Neural cell (in vitro differentiated cells): ENCODE measurements at regions not wholly inside any gene's neighbourhood (a gene's known extent, or its start where the extent isn't known, plus 50 kb on each side); places are given as distances from the start of the nearest gene placed in this dataset.

ENCODE experiments used
- TF ChIP-seq, protein P1 (sequence below): fragments of 450-650 bp; IDR thresholded peaks from 2 replicates; pipeline ENCODE4 v1.5.1; 2014; ENCODE audit warnings: antibody characterized with exemption, mild to moderate bottlenecking, moderate library complexity; ENCODE audit not compliant: poor library complexity, severe bottlenecking
- TF ChIP-seq, protein P2 (sequence below): IDR thresholded peaks from 2 replicates; pipeline ENCODE4 v1.6.1; 2012; ENCODE audit warnings: borderline replicate concordance

DNA sequence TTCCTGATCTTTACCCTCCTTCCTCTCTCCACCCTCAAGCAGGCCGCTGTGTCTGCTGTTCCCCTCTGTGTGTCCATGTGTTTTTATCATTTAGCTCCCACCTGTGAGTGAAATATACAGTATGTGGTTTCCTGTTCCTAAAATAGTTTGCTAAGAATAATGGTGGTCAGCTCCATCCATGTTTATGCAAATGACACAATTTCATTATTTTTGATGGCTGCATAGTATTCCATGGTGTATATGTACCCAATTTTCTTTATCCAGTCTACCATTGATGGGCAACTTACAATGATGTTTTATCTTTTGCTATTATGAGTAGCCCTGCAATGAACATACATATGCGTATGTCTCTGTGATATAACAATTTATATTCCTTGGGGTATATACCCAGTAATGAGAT lies 133.4 kb upstream of the RGS18 start:
- TF ChIP-seq, protein P1, sequence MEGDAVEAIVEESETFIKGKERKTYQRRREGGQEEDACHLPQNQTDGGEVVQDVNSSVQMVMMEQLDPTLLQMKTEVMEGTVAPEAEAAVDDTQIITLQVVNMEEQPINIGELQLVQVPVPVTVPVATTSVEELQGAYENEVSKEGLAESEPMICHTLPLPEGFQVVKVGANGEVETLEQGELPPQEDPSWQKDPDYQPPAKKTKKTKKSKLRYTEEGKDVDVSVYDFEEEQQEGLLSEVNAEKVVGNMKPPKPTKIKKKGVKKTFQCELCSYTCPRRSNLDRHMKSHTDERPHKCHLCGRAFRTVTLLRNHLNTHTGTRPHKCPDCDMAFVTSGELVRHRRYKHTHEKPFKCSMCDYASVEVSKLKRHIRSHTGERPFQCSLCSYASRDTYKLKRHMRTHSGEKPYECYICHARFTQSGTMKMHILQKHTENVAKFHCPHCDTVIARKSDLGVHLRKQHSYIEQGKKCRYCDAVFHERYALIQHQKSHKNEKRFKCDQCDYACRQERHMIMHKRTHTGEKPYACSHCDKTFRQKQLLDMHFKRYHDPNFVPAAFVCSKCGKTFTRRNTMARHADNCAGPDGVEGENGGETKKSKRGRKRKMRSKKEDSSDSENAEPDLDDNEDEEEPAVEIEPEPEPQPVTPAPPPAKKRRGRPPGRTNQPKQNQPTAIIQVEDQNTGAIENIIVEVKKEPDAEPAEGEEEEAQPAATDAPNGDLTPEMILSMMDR: no peak
- TF ChIP-seq, protein P2, sequence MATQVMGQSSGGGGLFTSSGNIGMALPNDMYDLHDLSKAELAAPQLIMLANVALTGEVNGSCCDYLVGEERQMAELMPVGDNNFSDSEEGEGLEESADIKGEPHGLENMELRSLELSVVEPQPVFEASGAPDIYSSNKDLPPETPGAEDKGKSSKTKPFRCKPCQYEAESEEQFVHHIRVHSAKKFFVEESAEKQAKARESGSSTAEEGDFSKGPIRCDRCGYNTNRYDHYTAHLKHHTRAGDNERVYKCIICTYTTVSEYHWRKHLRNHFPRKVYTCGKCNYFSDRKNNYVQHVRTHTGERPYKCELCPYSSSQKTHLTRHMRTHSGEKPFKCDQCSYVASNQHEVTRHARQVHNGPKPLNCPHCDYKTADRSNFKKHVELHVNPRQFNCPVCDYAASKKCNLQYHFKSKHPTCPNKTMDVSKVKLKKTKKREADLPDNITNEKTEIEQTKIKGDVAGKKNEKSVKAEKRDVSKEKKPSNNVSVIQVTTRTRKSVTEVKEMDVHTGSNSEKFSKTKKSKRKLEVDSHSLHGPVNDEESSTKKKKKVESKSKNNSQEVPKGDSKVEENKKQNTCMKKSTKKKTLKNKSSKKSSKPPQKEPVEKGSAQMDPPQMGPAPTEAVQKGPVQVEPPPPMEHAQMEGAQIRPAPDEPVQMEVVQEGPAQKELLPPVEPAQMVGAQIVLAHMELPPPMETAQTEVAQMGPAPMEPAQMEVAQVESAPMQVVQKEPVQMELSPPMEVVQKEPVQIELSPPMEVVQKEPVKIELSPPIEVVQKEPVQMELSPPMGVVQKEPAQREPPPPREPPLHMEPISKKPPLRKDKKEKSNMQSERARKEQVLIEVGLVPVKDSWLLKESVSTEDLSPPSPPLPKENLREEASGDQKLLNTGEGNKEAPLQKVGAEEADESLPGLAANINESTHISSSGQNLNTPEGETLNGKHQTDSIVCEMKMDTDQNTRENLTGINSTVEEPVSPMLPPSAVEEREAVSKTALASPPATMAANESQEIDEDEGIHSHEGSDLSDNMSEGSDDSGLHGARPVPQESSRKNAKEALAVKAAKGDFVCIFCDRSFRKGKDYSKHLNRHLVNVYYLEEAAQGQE: no peak
